ENCODE measurements at regions not wholly inside any gene's neighbourhood (a gene's known extent, or its start where the extent isn't known, plus 50 kb on each side); places are given as distances from the start of the nearest gene placed in this dataset.
"Not testable (repeated sequence)": the region's sequence is repeated elsewhere in the genome, so short reads cannot be mapped to it uniquely, and the experiment has no call there.

GRCh38 chr4:26239801-26240200, 81.0 kb upstream of the RBPJ start:
- Histone ChIP-seq H3K36me3 (ENCODE audit: insufficient read depth, low read length) (no peaks in the 10 kb centered on the region), H3K79me2 (ENCODE audit: insufficient read depth, low read length) (no peaks in the 10 kb centered on the region), H3K27ac (ENCODE audit: low read depth, low read length, poor library complexity, severe bottlenecking) (no peak overlapping the region), H2AFZ (ENCODE audit: low read length) (no peak overlapping the region), H3K4me1 (ENCODE audit: insufficient read depth, low read length, severe bottlenecking) (no peaks in the 10 kb centered on the region), H3K4me3 (ENCODE audit: low read depth, low read length, poor library complexity, severe bottlenecking) (no peak overlapping the region), H3K9me2 (ENCODE audit: low read depth, low read length) (no peaks in the 10 kb centered on the region), H4K20me1 (ENCODE audit: insufficient read depth, low read length) (no peaks in the 10 kb centered on the region), H3K9me3 (ENCODE audit: low read length) (no peaks in the 10 kb centered on the region), H3K9ac (ENCODE audit: low read length) (no peak overlapping the region), H3K4me2 (ENCODE audit: low read length) (no peak overlapping the region), H3F3A (ENCODE audit: insufficient read depth, low read length) (no peaks in the 10 kb centered on the region), H3K27me3 (ENCODE audit: insufficient read depth, low read length) (no peaks in the 10 kb centered on the region)
- no peak for TF ChIP-seq EZH2 (IDR thresholded peaks at IDR 0.05; ENCODE audit: borderline replicate concordance, low read length)

- no peak overlapping the region for H3K9ac ChIP-seq (ENCODE audit: low read length)
- no peaks in the 10 kb centered on the region for H3K27me3 ChIP-seq (ENCODE audit: insufficient read depth, low read length)
- no peak overlapping the region for H3K27ac ChIP-seq (ENCODE audit: low read depth, low read length, poor library complexity, severe bottlenecking)
- no peaks in the 10 kb centered on the region for H3K79me2 ChIP-seq (ENCODE audit: insufficient read depth, low read length)
- H3K4me1 ChIP-seq (ENCODE audit: insufficient read depth, low read length, severe bottlenecking), result no peaks in the 10 kb centered on the region
- no peak overlapping the region for H3K4me3 ChIP-seq (ENCODE audit: low read depth, low read length, poor library complexity, severe bottlenecking)
- no peaks in the 10 kb centered on the region for H3F3A ChIP-seq (ENCODE audit: insufficient read depth, low read length)
- no peak overlapping the region for H3K4me2 ChIP-seq (ENCODE audit: low read length)
- H4K20me1 ChIP-seq (ENCODE audit: insufficient read depth, low read length), result no peaks in the 10 kb centered on the region
- no peaks in the 10 kb centered on the region for H3K36me3 ChIP-seq (ENCODE audit: insufficient read depth, low read length)
- no peak for TF ChIP-seq EZH2 (IDR thresholded peaks at IDR 0.05; ENCODE audit: borderline replicate concordance, low read length)
- no peak for TF ChIP-seq CTCF (IDR thresholded peaks at IDR 0.05; ENCODE audit: low read length)
- no peak overlapping the region for H2AFZ ChIP-seq (ENCODE audit: low read length)
- no peaks in the 10 kb centered on the region for H3K9me2 ChIP-seq (ENCODE audit: low read depth, low read length)
- H3K9me3 ChIP-seq (ENCODE audit: low read length), result no peaks in the 10 kb centered on the region
Observed at GRCh38 chr4:26241179-26241578, 79.6 kb upstream of the RBPJ start.

GRCh38 chr4:26242451-26242850, 78.4 kb upstream of the RBPJ start:
- no peak overlapping the region for H3K4me2 ChIP-seq (ENCODE audit: low read length)
- TF ChIP-seq EZH2 (IDR thresholded peaks at IDR 0.05; ENCODE audit: borderline replicate concordance, low read length) (no peak), CTCF (IDR thresholded peaks at IDR 0.05; ENCODE audit: low read length) (no peak)
- H3F3A ChIP-seq (ENCODE audit: insufficient read depth, low read length), result no peaks in the 10 kb centered on the region
- no peaks in the 10 kb centered on the region for H3K9me3 ChIP-seq (ENCODE audit: low read length)
- H4K20me1 ChIP-seq (ENCODE audit: insufficient read depth, low read length), result no peaks in the 10 kb centered on the region
- no peaks in the 10 kb centered on the region for H3K4me1 ChIP-seq (ENCODE audit: insufficient read depth, low read length, severe bottlenecking)
- H3K79me2 ChIP-seq (ENCODE audit: insufficient read depth, low read length), result no peaks in the 10 kb centered on the region
- H3K27ac ChIP-seq (ENCODE audit: low read depth, low read length, poor library complexity, severe bottlenecking), result no peak overlapping the region
- H3K9ac ChIP-seq (ENCODE audit: low read length), result no peak overlapping the region
- H3K36me3 ChIP-seq (ENCODE audit: insufficient read depth, low read length), result no peaks in the 10 kb centered on the region
- H3K4me3 ChIP-seq (ENCODE audit: low read depth, low read length, poor library complexity, severe bottlenecking), result no peak overlapping the region
- H3K27me3 ChIP-seq (ENCODE audit: insufficient read depth, low read length), result no peaks in the 10 kb centered on the region
- H3K9me2 ChIP-seq (ENCODE audit: low read depth, low read length), result no peaks in the 10 kb centered on the region
- no peak overlapping the region for H2AFZ ChIP-seq (ENCODE audit: low read length)

GRCh38 chr4:26244138-26244537, 76.7 kb upstream of the RBPJ start:
- H3K27me3 ChIP-seq (ENCODE audit: insufficient read depth, low read length); H3K4me1 ChIP-seq (ENCODE audit: insufficient read depth, low read length, severe bottlenecking): not testable (repeated sequence)

More at GRCh38 chr4:26244138-26244537, 76.7 kb upstream of the RBPJ start:
- not testable (repeated sequence) for H3F3A ChIP-seq (ENCODE audit: insufficient read depth, low read length); H3K9me3 ChIP-seq (ENCODE audit: low read length); H3K9me2 ChIP-seq (ENCODE audit: low read depth, low read length); H3K79me2 ChIP-seq (ENCODE audit: insufficient read depth, low read length); H2AFZ ChIP-seq (ENCODE audit: low read length); H3K4me3 ChIP-seq (ENCODE audit: low read depth, low read length, poor library complexity, severe bottlenecking); H3K36me3 ChIP-seq (ENCODE audit: insufficient read depth, low read length); H3K4me2 ChIP-seq (ENCODE audit: low read length); H4K20me1 ChIP-seq (ENCODE audit: insufficient read depth, low read length); H3K27ac ChIP-seq (ENCODE audit: low read depth, low read length, poor library complexity, severe bottlenecking); H3K9ac ChIP-seq (ENCODE audit: low read length)

Data from OCI-LY1 (cell line).